ENCODE measurements at regions not wholly inside any gene's neighbourhood (a gene's known extent, or its start where the extent isn't known, plus 50 kb on each side); places are given as distances from the start of the nearest gene placed in this dataset.

DNA sequence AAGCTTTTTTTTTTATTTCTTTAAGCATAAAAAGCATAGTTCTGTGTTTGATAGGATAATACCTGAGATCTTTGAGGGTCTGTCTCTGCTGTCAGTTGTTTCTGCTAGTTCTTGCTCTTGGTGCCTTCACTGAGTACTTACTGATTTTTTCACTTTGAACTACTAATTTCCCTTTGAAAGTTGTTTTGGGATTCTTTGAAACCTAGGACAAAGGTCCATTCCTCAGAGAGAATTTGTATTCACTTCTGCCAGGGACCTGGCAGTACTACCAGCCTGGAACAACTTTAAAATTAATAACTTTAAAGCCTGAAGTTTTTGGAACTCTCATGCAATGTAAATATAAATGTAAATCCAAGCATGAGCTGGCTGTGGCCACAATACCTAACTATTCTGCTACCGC is 190.1 kb downstream of the TM2D1 start:
- Histone ChIP-seq H3K4me3 (replicated peaks in 1 of 4; ENCODE audit: control extremely low read depth in 1 of 4, insufficient read depth in 1 of 4, low read depth in 3 of 4, low read length in 4 of 4) (no peak overlapping the region), H3K79me2 (ENCODE audit: control insufficient read depth, insufficient read depth, low read length) (no peaks in the 10 kb centered on the region), H4K20me1 (ENCODE audit: control insufficient read depth, extremely low read depth, insufficient read depth, low read length) (no peaks in the 10 kb centered on the region), H3K27ac (ENCODE audit: insufficient read depth, low read length) (no peak overlapping the region), H3K36me3 (ENCODE audit: control insufficient read depth, insufficient read depth, low read length) (no peaks in the 10 kb centered on the region), H2AFZ (ENCODE audit: low read length) (no peak overlapping the region), H3K4me2 (ENCODE audit: extremely low read depth, insufficient read depth, low read length) (no peak overlapping the region), H3K9me3 (ENCODE audit: control insufficient read depth, insufficient read depth, low read depth, low read length) (no peaks in the 10 kb centered on the region), H3K4me1 (ENCODE audit: control insufficient read depth, extremely low read depth, insufficient read depth, low read length) (no peaks in the 10 kb centered on the region), H3K27me3 (ENCODE audit: control insufficient read depth, insufficient read depth, low read length) (no peaks in the 10 kb centered on the region), H3K9ac (ENCODE audit: insufficient read depth, low read length) (no peak overlapping the region)
- no peak for TF ChIP-seq EZH2 (IDR thresholded peaks at IDR 0.05; ENCODE audit: low read length, missing control alignments)
- TF ChIP-seq, protein P1, sequence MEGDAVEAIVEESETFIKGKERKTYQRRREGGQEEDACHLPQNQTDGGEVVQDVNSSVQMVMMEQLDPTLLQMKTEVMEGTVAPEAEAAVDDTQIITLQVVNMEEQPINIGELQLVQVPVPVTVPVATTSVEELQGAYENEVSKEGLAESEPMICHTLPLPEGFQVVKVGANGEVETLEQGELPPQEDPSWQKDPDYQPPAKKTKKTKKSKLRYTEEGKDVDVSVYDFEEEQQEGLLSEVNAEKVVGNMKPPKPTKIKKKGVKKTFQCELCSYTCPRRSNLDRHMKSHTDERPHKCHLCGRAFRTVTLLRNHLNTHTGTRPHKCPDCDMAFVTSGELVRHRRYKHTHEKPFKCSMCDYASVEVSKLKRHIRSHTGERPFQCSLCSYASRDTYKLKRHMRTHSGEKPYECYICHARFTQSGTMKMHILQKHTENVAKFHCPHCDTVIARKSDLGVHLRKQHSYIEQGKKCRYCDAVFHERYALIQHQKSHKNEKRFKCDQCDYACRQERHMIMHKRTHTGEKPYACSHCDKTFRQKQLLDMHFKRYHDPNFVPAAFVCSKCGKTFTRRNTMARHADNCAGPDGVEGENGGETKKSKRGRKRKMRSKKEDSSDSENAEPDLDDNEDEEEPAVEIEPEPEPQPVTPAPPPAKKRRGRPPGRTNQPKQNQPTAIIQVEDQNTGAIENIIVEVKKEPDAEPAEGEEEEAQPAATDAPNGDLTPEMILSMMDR (conservative IDR thresholded peaks at IDR 0.05 in 1 of 2, IDR thresholded peaks at IDR 0.05 in 1 of 2; ENCODE audit: low read depth in 1 of 2, low read length in 2 of 2), result no peak
- DNase-seq (ENCODE audit: low read depth in 2 of 2), result no peak

DNA sequence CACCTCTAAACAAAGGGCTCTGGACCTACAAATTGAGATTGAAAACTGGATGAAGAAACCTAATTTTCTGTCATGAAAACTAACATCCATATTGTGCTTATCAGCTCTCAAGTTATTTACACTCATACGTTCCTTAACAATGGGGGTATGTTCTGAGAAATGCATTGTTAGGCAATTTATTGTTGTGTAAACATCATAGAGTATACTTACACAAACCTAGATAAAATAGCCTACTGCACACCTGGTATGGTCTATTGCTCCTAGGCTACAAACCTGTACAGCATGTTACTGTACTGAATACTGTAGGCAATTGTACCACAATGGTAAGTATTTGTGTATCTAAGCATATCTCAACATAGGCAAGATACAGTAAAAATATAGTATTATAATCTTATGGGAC is 191.4 kb downstream of the TM2D1 start:
- Histone ChIP-seq H3K27me3 (ENCODE audit: control insufficient read depth, insufficient read depth, low read length) (no peaks in the 10 kb centered on the region), H3K36me3 (ENCODE audit: control insufficient read depth, insufficient read depth, low read length) (no peaks in the 10 kb centered on the region), H3K4me1 (ENCODE audit: control insufficient read depth, extremely low read depth, insufficient read depth, low read length) (no peaks in the 10 kb centered on the region), H3K9ac (ENCODE audit: insufficient read depth, low read length) (no peak overlapping the region), H3K27ac (ENCODE audit: insufficient read depth, low read length) (no peak overlapping the region), H4K20me1 (ENCODE audit: control insufficient read depth, extremely low read depth, insufficient read depth, low read length) (no peaks in the 10 kb centered on the region), H2AFZ (ENCODE audit: low read length) (no peak overlapping the region), H3K9me3 (ENCODE audit: control insufficient read depth, insufficient read depth, low read depth, low read length) (no peaks in the 10 kb centered on the region), H3K79me2 (ENCODE audit: control insufficient read depth, insufficient read depth, low read length) (no peaks in the 10 kb centered on the region), H3K4me3 (replicated peaks in 1 of 4; ENCODE audit: control extremely low read depth in 1 of 4, insufficient read depth in 1 of 4, low read depth in 3 of 4, low read length in 4 of 4) (no peak overlapping the region), H3K4me2 (ENCODE audit: extremely low read depth, insufficient read depth, low read length) (no peak overlapping the region)
- TF ChIP-seq, protein P1 (conservative IDR thresholded peaks at IDR 0.05 in 1 of 2, IDR thresholded peaks at IDR 0.05 in 1 of 2; ENCODE audit: low read depth in 1 of 2, low read length in 2 of 2), result no peak
- TF ChIP-seq EZH2 (IDR thresholded peaks at IDR 0.05; ENCODE audit: low read length, missing control alignments), result no peak
- no peak for DNase-seq (ENCODE audit: low read depth in 2 of 2)

DNA sequence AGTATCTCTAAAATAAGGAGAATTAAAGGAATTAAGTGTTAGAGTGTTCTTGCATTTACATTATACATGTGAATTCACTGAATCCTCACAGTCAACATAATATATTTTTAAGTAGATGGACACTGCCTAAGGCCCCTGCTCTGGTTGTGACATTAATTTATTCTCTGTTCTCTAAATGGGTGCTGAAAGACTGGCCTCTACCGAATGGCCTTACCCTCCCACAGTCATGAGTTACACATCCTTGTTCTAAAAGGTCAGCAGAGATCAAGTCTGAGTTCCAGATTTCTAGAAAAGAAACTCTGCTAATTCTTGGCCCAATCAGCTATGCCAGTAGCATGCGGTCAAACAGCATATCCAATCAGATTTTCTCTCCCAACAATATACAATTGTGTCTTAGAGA is 193.2 kb downstream of the TM2D1 start:
- H3K9ac ChIP-seq (ENCODE audit: insufficient read depth, low read length), result no peak overlapping the region
- no peaks in the 10 kb centered on the region for H3K9me3 ChIP-seq (ENCODE audit: control insufficient read depth, insufficient read depth, low read depth, low read length)
- no peaks in the 10 kb centered on the region for H3K27me3 ChIP-seq (ENCODE audit: control insufficient read depth, insufficient read depth, low read length)
- no peaks in the 10 kb centered on the region for H3K79me2 ChIP-seq (ENCODE audit: control insufficient read depth, insufficient read depth, low read length)
- H2AFZ ChIP-seq (ENCODE audit: low read length), result no peak overlapping the region
- no peaks in the 10 kb centered on the region for H3K36me3 ChIP-seq (ENCODE audit: control insufficient read depth, insufficient read depth, low read length)
- no peak overlapping the region for H3K27ac ChIP-seq (ENCODE audit: insufficient read depth, low read length)
- no peak overlapping the region for H3K4me2 ChIP-seq (ENCODE audit: extremely low read depth, insufficient read depth, low read length)
- TF ChIP-seq EZH2 (IDR thresholded peaks at IDR 0.05; ENCODE audit: low read length, missing control alignments), result no peak
- TF ChIP-seq, protein P1 (conservative IDR thresholded peaks at IDR 0.05 in 1 of 2, IDR thresholded peaks at IDR 0.05 in 1 of 2; ENCODE audit: low read depth in 1 of 2, low read length in 2 of 2), result no peak
- DNase-seq (ENCODE audit: low read depth in 2 of 2), result no peak
- no peak overlapping the region for H3K4me3 ChIP-seq (replicated peaks in 1 of 4; ENCODE audit: control extremely low read depth in 1 of 4, insufficient read depth in 1 of 4, low read depth in 3 of 4, low read length in 4 of 4)
- no peaks in the 10 kb centered on the region for H4K20me1 ChIP-seq (ENCODE audit: control insufficient read depth, extremely low read depth, insufficient read depth, low read length)
- no peaks in the 10 kb centered on the region for H3K4me1 ChIP-seq (ENCODE audit: control insufficient read depth, extremely low read depth, insufficient read depth, low read length)
